Chondrocyte (in vitro differentiated cells): ENCODE measurements at regions not wholly inside any gene's neighbourhood (a gene's known extent, or its start where the extent isn't known, plus 50 kb on each side); places are given as distances from the start of the nearest gene placed in this dataset.

Source experiments
- DNase-seq: peaks from one replicate; pipeline ENCODE4 v3.0.0; 2021; ENCODE audit warnings: mixed read lengths, low spot score
- H3K27ac Mint-ChIP-seq: one replicate; pipeline ENCODE4 v1.8.0; 2021; ENCODE audit warnings: mild to moderate bottlenecking, moderate library complexity, mixed read lengths; ENCODE audit not compliant: unreplicated experiment
- H3K27me3 Mint-ChIP-seq: 2 replicates; pipeline ENCODE4 v1.8.0; 2021; ENCODE audit warnings: low read depth, mixed read lengths
- H3K36me3 Mint-ChIP-seq: 2 replicates; pipeline ENCODE4 v1.8.0; 2021; ENCODE audit warnings: low read depth, mixed read lengths
- H3K4me1 Mint-ChIP-seq: 2 replicates; pipeline ENCODE4 v1.8.0; 2021; ENCODE audit warnings: low read depth, mild to moderate bottlenecking, mixed read lengths
- H3K4me3 Mint-ChIP-seq: one replicate; pipeline ENCODE4 v1.8.0; 2021; ENCODE audit warnings: mild to moderate bottlenecking, moderate library complexity, mixed read lengths; ENCODE audit not compliant: unreplicated experiment
- H3K9me3 Mint-ChIP-seq: 2 replicates; pipeline ENCODE4 v1.8.0; 2021; ENCODE audit warnings: low read depth, mixed read lengths
- TF ChIP-seq, protein P1 (sequence below): fragments of 200-600 bp; sonication (generic); IDR thresholded peaks from 2 replicates; pipeline ENCODE4 v1.5.0; 2021; ENCODE audit warnings: antibody characterized with exemption, mild to moderate bottlenecking, moderate library complexity

DNA sequence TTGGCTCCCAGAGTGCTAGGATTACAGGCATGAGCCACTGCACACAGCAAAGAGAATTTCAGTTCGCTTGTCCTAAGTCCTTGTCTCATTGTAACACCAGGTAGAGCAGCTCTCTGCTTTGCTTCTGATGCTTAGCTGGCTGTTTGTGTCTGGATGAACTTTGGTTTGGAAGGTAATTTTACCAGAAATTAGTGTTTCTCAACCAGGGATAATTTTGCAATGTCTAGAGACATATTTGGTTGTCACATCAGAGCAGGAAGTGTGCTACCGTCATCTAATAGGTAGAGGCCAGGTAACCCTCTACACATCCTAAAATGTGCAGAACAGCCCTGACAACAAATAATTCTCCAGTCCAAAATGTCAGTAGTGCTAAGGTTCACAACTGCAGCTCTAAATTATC is 108.8 kb downstream of the SNX18 start:
- Mint-ChIP-seq H3K27ac (no peak overlapping the region), H3K4me1 (peaks cover 29% of the 10 kb centered on the region), H3K27me3 (no peaks in the 10 kb centered on the region), H3K9me3 (peaks cover 5% of the 10 kb centered on the region), H3K36me3 (no peaks in the 10 kb centered on the region), H3K4me3 (no peak overlapping the region)
- DNase-seq, result no peak
- TF ChIP-seq, protein P1, sequence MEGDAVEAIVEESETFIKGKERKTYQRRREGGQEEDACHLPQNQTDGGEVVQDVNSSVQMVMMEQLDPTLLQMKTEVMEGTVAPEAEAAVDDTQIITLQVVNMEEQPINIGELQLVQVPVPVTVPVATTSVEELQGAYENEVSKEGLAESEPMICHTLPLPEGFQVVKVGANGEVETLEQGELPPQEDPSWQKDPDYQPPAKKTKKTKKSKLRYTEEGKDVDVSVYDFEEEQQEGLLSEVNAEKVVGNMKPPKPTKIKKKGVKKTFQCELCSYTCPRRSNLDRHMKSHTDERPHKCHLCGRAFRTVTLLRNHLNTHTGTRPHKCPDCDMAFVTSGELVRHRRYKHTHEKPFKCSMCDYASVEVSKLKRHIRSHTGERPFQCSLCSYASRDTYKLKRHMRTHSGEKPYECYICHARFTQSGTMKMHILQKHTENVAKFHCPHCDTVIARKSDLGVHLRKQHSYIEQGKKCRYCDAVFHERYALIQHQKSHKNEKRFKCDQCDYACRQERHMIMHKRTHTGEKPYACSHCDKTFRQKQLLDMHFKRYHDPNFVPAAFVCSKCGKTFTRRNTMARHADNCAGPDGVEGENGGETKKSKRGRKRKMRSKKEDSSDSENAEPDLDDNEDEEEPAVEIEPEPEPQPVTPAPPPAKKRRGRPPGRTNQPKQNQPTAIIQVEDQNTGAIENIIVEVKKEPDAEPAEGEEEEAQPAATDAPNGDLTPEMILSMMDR, result no peak

DNA sequence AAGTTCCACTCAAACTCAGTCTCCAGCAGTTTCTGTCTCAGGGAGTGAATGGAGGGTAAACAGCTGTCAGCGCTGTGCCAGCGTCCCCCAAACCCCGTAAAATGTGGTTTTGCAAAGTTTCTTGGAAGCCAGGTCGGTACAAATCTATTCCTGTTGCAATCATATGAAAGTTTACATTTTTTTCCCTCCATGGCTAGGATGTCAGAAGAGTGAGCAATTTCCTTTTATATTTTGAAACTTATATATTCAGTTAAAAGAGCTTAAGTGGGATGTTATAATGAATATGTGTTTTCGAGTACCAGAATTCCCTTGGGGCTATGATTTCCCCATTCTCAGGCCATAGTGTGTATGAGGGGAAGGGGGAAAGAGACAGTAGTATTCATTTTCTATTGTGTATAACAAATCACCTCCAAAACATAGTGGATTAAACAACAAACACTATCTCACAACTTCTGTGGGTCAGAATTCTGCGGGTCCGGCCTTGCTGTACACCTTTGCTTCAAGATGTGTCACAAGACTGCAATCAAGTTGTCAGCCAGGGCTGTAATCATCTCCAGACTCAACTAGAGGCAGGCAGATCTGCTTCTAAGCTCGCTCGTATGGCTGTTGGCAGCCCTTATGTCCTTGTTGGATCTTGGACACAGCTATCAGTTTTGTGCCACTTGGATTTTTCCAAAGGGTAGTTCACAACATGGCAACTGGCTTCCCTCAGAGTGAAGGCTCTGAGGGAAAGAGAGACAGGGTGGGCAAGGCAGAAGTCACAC is 107.4 kb downstream of the SNX18 start:
- no peak for DNase-seq
- Mint-ChIP-seq H3K27me3 (no peaks in the 10 kb centered on the region), H3K9me3 (peaks cover 3% of the 10 kb centered on the region), H3K27ac (peak overlapping the region; percentile 90), H3K36me3 (no peaks in the 10 kb centered on the region), H3K4me3 (no peak overlapping the region), H3K4me1 (peaks cover 32% of the 10 kb centered on the region)
- TF ChIP-seq, protein P1, result no peak

DNA sequence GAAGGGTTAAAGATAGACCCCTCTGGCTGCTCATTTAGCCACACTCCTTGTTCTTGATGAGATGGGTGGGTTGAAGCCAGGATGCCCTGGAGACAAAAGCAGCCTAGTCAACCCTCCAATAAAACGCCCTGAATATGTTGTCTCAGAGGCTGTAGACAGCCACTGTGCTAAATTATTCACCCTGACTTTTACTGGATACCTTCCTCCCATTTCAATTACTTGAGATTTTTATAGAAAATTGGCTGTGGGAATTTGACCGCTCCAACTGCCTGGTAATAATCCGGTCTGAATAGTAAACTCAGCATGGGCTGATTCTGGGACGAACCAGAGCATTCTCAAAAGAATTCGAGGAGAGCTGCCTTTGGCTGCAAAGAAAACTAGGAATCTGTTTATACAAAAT is 104.2 kb downstream of the SNX18 start:
- TF ChIP-seq, protein P1, result no peak
- H3K4me1 Mint-ChIP-seq, result peaks cover 47% of the 10 kb centered on the region
- H3K4me3 Mint-ChIP-seq, result no peak overlapping the region
- no peaks in the 10 kb centered on the region for H3K27me3 Mint-ChIP-seq
- H3K9me3 Mint-ChIP-seq, result no peaks in the 10 kb centered on the region
- DNase-seq, result no peak
- no peak overlapping the region for H3K27ac Mint-ChIP-seq
- no peaks in the 10 kb centered on the region for H3K36me3 Mint-ChIP-seq

DNA sequence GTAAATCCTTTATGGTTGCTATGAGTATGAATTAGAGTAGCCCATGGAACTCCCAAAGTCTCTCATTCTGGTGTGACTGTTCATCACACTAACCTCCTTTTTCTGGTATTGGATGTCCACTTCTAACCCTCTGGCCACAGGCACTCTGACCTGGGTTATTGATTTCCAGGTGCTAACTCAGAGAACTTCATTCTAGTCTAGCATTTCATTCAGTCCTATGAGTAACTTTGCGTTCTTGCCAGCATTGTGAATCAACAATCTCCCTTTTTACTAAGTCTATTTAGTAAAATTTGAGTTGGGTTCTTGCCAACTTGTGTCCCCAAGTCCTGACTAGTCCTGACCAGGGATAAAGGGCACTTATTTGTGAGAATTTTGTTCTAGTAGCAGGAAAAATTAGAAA is 103.5 kb downstream of the SNX18 start:
- H3K27ac Mint-ChIP-seq, result no peak overlapping the region
- peaks cover 47% of the 10 kb centered on the region for H3K4me1 Mint-ChIP-seq
- DNase-seq, result no peak
- H3K9me3 Mint-ChIP-seq, result no peaks in the 10 kb centered on the region
- TF ChIP-seq, protein P1, result no peak
- H3K36me3 Mint-ChIP-seq, result no peaks in the 10 kb centered on the region
- H3K27me3 Mint-ChIP-seq, result no peaks in the 10 kb centered on the region
- H3K4me3 Mint-ChIP-seq, result no peak overlapping the region

DNA sequence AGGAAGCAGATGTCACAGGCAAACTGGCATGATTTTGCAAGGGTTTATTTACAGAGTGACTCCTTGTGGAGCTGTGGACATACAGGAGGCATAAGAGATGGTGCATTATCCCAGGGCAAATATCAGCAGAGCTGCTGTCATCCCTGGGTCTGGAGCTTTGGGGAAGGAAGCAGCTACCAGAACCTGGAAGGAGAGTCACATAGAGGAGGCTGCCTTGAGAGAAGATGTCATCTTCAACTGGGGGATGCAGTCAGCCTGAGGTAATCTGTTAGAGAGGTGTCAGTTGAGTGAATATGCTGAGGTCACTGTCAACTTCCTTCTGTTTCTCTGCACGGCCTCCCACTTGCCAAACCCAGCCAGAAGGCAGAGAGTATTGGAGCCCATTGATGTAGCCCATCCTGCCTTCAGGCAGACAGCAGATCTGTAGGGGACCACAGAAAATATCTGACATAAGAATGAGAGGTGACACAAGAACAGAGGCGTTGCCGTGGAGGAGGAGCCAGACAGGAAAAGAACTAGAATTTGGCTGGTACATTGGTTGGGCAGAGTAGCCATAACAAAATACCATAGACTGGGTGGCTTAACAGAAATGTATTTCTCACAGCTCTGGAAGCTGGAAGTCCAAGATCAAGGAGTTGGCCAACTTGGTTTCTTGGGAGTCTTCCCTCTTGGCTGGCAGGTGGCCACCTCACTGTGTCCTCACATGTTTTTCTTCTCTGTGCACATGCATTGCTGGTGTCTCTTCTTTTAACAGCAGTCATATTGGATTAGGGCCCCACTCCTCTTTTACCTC is 102.8 kb downstream of the SNX18 start:
- TF ChIP-seq, protein P1, result no peak
- Mint-ChIP-seq H3K4me1 (peaks cover 45% of the 10 kb centered on the region), H3K36me3 (no peaks in the 10 kb centered on the region), H3K27me3 (no peaks in the 10 kb centered on the region), H3K27ac (peak overlapping the region; percentile 46), H3K4me3 (no peak overlapping the region), H3K9me3 (no peaks in the 10 kb centered on the region)
- no peak for DNase-seq
